Caco-2 (cell line): ENCODE measurements at regions not wholly inside any gene's neighbourhood (a gene's known extent, or its start where the extent isn't known, plus 50 kb on each side); places are given as distances from the start of the nearest gene placed in this dataset.

ENCODE experiments used
- BruUV-seq: library from RNA; stranded (reverse); fragments of 400-500 nt; replicated peaks from 2 replicates; lab custom pipeline; 2021; lab: Mats Ljungman, UMichigan
- CTCF ChIA-PET: fragments of 300-600 bp; sonication (Branson Sonifier 250); formaldehyde crosslinking; loops from one replicate; lab custom pipeline; 2022; ENCODE audit warnings: antibody characterized with exemption; lab: Charles Lee
- POLR2A ChIA-PET: fragments of 300-600 bp; sonication (Branson Sonifier 250); formaldehyde crosslinking; loops from one replicate; lab custom pipeline; 2022; ENCODE audit warnings: antibody characterized with exemption; lab: Charles Lee
- DNase-seq, 2 experiments: peaks; one replicate each; pipeline versions ENCODE4 v3.0.0 to v3.0.0-alpha.2; 2020 to 2022
- H3K27me3 ChIP-seq: replicated peaks from 2 replicates; pipeline ENCODE4 v1.6.0; 2011; ENCODE audit warnings: low read length; ENCODE audit not compliant: control insufficient read depth, insufficient read depth
- H3K36me3 ChIP-seq: 2 replicates; pipeline ENCODE4 v1.5.1; 2011; ENCODE audit warnings: low read length; ENCODE audit not compliant: control insufficient read depth, insufficient read depth
- H3K4me1 ChIP-seq: fragments of 250-450 bp; sonication (Bioruptor Pico); 2 replicates; pipeline ENCODE4 v1.5.1; 2020; ENCODE audit warnings: mild to moderate bottlenecking
- H3K4me3 ChIP-seq: 2 replicates; pipeline ENCODE4 v1.5.1; 2011; ENCODE audit warnings: low read depth, mild to moderate bottlenecking, control low read depth, low read length
- H3K9me3 ChIP-seq: fragments of 250-450 bp; sonication (Bioruptor Pico); 2 replicates; pipeline ENCODE4 v1.5.1; 2020; ENCODE audit warnings: mild to moderate bottlenecking, moderate library complexity
- H3K27ac Mint-ChIP-seq: one replicate; pipeline ENCODE4 v1.8.0; 2022; ENCODE audit warnings: mixed read lengths; ENCODE audit not compliant: unreplicated experiment
- H3K27me3 Mint-ChIP-seq: one replicate; pipeline ENCODE4 v1.8.0; 2022; ENCODE audit warnings: mixed read lengths; ENCODE audit not compliant: insufficient read depth, unreplicated experiment
- H3K36me3 Mint-ChIP-seq: one replicate; pipeline ENCODE4 v1.8.0; 2022; ENCODE audit warnings: mild to moderate bottlenecking, mixed read lengths; ENCODE audit not compliant: insufficient read depth, unreplicated experiment
- H3K4me1 Mint-ChIP-seq: one replicate; pipeline ENCODE4 v1.8.0; 2022; ENCODE audit warnings: low read depth, mixed read lengths; ENCODE audit not compliant: unreplicated experiment
- H3K4me3 Mint-ChIP-seq: one replicate; pipeline ENCODE4 v1.8.0; 2022; ENCODE audit warnings: mild to moderate bottlenecking, moderate library complexity, mixed read lengths; ENCODE audit not compliant: unreplicated experiment
- H3K9me3 Mint-ChIP-seq: one replicate; pipeline ENCODE4 v1.8.0; 2022; ENCODE audit warnings: mixed read lengths; ENCODE audit not compliant: unreplicated experiment
- intact Hi-C: fragments of 100-400 bp; cut with micrococcal nuclease; formaldehyde crosslinking; loops from one replicate; pipeline ENCODE4 v1.10.0; 2022; ENCODE audit not compliant: unreplicated experiment
- TF ChIP-seq, protein P1 (sequence below), 2 experiments: fragments of 200-600 bp in 1 of 2; IDR thresholded peaks; 1 replicate in 1 of 2; 2 replicates in 1 of 2; pipeline versions ENCODE4 v1.5.1 to v1.8.0; 2011 to 2022; ENCODE audit warnings: antibody characterized with exemption in 1 of 2, control low read depth in 1 of 2, inconsistent platforms in 1 of 2, low read depth in 1 of 2, low read length in 1 of 2, mild to moderate bottlenecking in 1 of 2, moderate library complexity in 1 of 2; ENCODE audit not compliant: insufficient read depth in 1 of 2, severe bottlenecking in 1 of 2, unreplicated experiment in 1 of 2

GRCh38 chr4:162871990-162872389 lies 294.7 kb downstream of the NAF1 start:
- H3K36me3 Mint-ChIP-seq: no peaks in the 10 kb centered on the region
- ChIA-PET POLR2A (no interaction called here), CTCF (no interaction called here)
- H3K9me3 Mint-ChIP-seq: no peaks in the 10 kb centered on the region
- Histone ChIP-seq H3K27me3 (no peaks in the 10 kb centered on the region), H3K36me3 (no peaks in the 10 kb centered on the region), H3K4me1 (no peaks in the 10 kb centered on the region), H3K4me3 (no peak overlapping the region), H3K9me3 (no peaks in the 10 kb centered on the region)
- H3K27ac Mint-ChIP-seq: no peak overlapping the region
- TF ChIP-seq, protein P1, sequence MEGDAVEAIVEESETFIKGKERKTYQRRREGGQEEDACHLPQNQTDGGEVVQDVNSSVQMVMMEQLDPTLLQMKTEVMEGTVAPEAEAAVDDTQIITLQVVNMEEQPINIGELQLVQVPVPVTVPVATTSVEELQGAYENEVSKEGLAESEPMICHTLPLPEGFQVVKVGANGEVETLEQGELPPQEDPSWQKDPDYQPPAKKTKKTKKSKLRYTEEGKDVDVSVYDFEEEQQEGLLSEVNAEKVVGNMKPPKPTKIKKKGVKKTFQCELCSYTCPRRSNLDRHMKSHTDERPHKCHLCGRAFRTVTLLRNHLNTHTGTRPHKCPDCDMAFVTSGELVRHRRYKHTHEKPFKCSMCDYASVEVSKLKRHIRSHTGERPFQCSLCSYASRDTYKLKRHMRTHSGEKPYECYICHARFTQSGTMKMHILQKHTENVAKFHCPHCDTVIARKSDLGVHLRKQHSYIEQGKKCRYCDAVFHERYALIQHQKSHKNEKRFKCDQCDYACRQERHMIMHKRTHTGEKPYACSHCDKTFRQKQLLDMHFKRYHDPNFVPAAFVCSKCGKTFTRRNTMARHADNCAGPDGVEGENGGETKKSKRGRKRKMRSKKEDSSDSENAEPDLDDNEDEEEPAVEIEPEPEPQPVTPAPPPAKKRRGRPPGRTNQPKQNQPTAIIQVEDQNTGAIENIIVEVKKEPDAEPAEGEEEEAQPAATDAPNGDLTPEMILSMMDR (IDR thresholded peaks at IDR 0.05; ENCODE audit: insufficient read depth in 1 of 2, low read depth in 1 of 2, low read length in 1 of 2, severe bottlenecking in 1 of 2, unreplicated experiment in 1 of 2): no peak
- no TSS peak for BruUV-seq
- H3K4me3 Mint-ChIP-seq: no peak overlapping the region
- DNase-seq: no peak
- no peaks in the 10 kb centered on the region for H3K27me3 Mint-ChIP-seq
- intact Hi-C loops: no loop called here
- no peaks in the 10 kb centered on the region for H3K4me1 Mint-ChIP-seq

- no TSS peak for BruUV-seq
- no peak overlapping the region for H3K4me3 ChIP-seq
- Mint-ChIP-seq H3K27me3 (no peaks in the 10 kb centered on the region), H3K4me3 (no peak overlapping the region), H3K9me3 (no peaks in the 10 kb centered on the region), H3K27ac (no peak overlapping the region), H3K36me3 (no peaks in the 10 kb centered on the region), H3K4me1 (no peaks in the 10 kb centered on the region)
- no peak for DNase-seq
- ChIA-PET POLR2A (no interaction called here), CTCF (no interaction called here)
- no peaks in the 10 kb centered on the region for H3K9me3 ChIP-seq
- intact Hi-C loops: loop anchor here (5.0 kb wide), 1 partner anchor 372 kb away; no protein-coding TSS in a partner anchor
- H3K4me1 ChIP-seq: no peaks in the 10 kb centered on the region
- H3K36me3 ChIP-seq: no peaks in the 10 kb centered on the region
- H3K27me3 ChIP-seq: no peaks in the 10 kb centered on the region
- TF ChIP-seq, protein P1 (IDR thresholded peaks at IDR 0.05; ENCODE audit: insufficient read depth in 1 of 2, low read depth in 1 of 2, low read length in 1 of 2, severe bottlenecking in 1 of 2, unreplicated experiment in 1 of 2): no peak
These were observed 297.5 kb downstream of the NAF1 start for GRCh38 chr4:162869157-162869556.

GRCh38 chr4:162866565-162866964 lies 300.1 kb downstream of the NAF1 start:
- no peak overlapping the region for H3K4me3 Mint-ChIP-seq
- Histone ChIP-seq H3K4me3 (no peak overlapping the region), H3K27me3 (no peaks in the 10 kb centered on the region), H3K9me3 (no peaks in the 10 kb centered on the region), H3K4me1 (no peaks in the 10 kb centered on the region), H3K36me3 (no peaks in the 10 kb centered on the region)
- no peak overlapping the region for H3K27ac Mint-ChIP-seq
- no TSS peak for BruUV-seq
- H3K27me3 Mint-ChIP-seq: no peaks in the 10 kb centered on the region
- no peaks in the 10 kb centered on the region for H3K9me3 Mint-ChIP-seq
- no peaks in the 10 kb centered on the region for H3K4me1 Mint-ChIP-seq
- intact Hi-C loops: loop anchor here (5.0 kb wide), 1 partner anchor 369 kb away; no protein-coding TSS in a partner anchor
- DNase-seq: no peak
- H3K36me3 Mint-ChIP-seq: no peaks in the 10 kb centered on the region
- POLR2A ChIA-PET: no interaction called here
- TF ChIP-seq, protein P1 (IDR thresholded peaks at IDR 0.05; ENCODE audit: insufficient read depth in 1 of 2, low read depth in 1 of 2, low read length in 1 of 2, severe bottlenecking in 1 of 2, unreplicated experiment in 1 of 2): no peak
- CTCF ChIA-PET: no interaction called here
